A549 (cell line): ENCODE measurements at regions not wholly inside any gene's neighbourhood (a gene's known extent, or its start where the extent isn't known, plus 50 kb on each side); places are given as distances from the start of the nearest gene placed in this dataset.
"Not testable (repeated sequence)": the region's sequence is repeated elsewhere in the genome, so short reads cannot be mapped to it uniquely, and the experiment has no call there.

Experiments used
- ATAC-seq, 2 experiments: fragments of 200-7000 bp in 1 of 2; fragments of >200 bp in 1 of 2; cut with Nextera tagmentation in 1 of 2; cut with Tn5 transposase in 1 of 2; 3 replicates each; pipeline versions ENCODE4 v1.8.0 to v1.9.1; 2018 to 2020; ENCODE audit warnings: mild to moderate bottlenecking in 1 of 2, moderate library complexity in 1 of 2
- CTCF ChIA-PET: fragments of 300-600 bp; sonication (Branson Sonifier 250); formaldehyde crosslinking; extraction: SDS; loops from one replicate; lab custom pipeline; 2021; ENCODE audit warnings: antibody characterized with exemption, inconsistent platforms; lab: Yijun Ruan, JAX
- POLR2A ChIA-PET: fragments of 350-600 bp; formaldehyde crosslinking; extraction: SDS; loops from one replicate; lab custom pipeline; 2021; ENCODE audit warnings: antibody characterized with exemption, inconsistent platforms; lab: Yijun Ruan, JAX
- DNase-seq, 2 experiments: peaks; one replicate each; pipeline versions ENCODE4 v3.0.0 to v3.0.0-alpha.2; 2011 to 2016; ENCODE audit warnings: low read depth in 1 of 2, low spot score in 1 of 2
- FAIRE-seq: peaks from 2 replicates; lab custom pipeline; 2011; peaks lifted over from hg19 to GRCh38; lab: Jason Lieb, UNC
- H3K27ac ChIP-seq, 2 experiments: fragments of >200 bp; sonication (Bioruptor Twin); formaldehyde crosslinking; 3 replicates each; pipeline ENCODE4 v1.5.1; 2016 to 2017
- H3K4me1 ChIP-seq: fragments of >200 bp; sonication (Bioruptor Twin); formaldehyde crosslinking; 3 replicates; pipeline ENCODE4 v1.6.1; 2016
- H3K4me2 ChIP-seq: fragments of >200 bp; sonication (Bioruptor Twin); formaldehyde crosslinking; 3 replicates; pipeline ENCODE4 v1.6.1; 2016
- H3K4me3 ChIP-seq: fragments of >200 bp; sonication (Bioruptor Twin); formaldehyde crosslinking; 3 replicates; pipeline ENCODE4 v1.5.1; 2016
- H3K9me3 ChIP-seq: fragments of >200 bp; sonication (Bioruptor Twin); formaldehyde crosslinking; 3 replicates; pipeline ENCODE4 v1.6.1; 2016
- CBX8 ChIP-seq: fragments of 200-600 bp; sonication (generic); IDR thresholded peaks from 2 replicates; pipeline ENCODE4 v1.6.1; 2016
- CEBPB ChIP-seq, 2 experiments: fragments of >200 bp in 1 of 2; sonication (Bioruptor Twin) in 1 of 2; formaldehyde crosslinking in 1 of 2; IDR thresholded peaks; 2 replicates each; pipeline ENCODE4 v1.6.1; 2012 to 2016
- E2F6 ChIP-seq: IDR thresholded peaks from 2 replicates; pipeline ENCODE4 v1.6.1; 2012; ENCODE audit warnings: low read depth, borderline replicate concordance
- EHF ChIP-seq: fragments of 250-450 bp; sonication (Bioruptor Pico); IDR thresholded peaks from 2 replicates; pipeline ENCODE4 v1.5.0; 2020; ENCODE audit warnings: mild to moderate bottlenecking
- EHMT2 ChIP-seq: fragments of 200-600 bp; sonication (generic); IDR thresholded peaks from 2 replicates; pipeline ENCODE4 v1.6.1; 2016; ENCODE audit warnings: antibody characterized with exemption, low read depth, mild to moderate bottlenecking, moderate library complexity
- ESRRA ChIP-seq: fragments of 150-350 bp; IDR thresholded peaks from 2 replicates; pipeline ENCODE4 v1.6.1; 2014; ENCODE audit warnings: mild to moderate bottlenecking, low read length, borderline replicate concordance
- HDAC2 ChIP-seq: fragments of 200-600 bp; sonication (generic); IDR thresholded peaks from 2 replicates; pipeline ENCODE4 v1.6.1; 2016
- HES2 ChIP-seq: fragments of >200 bp; sonication (Bioruptor Twin); formaldehyde crosslinking; IDR thresholded peaks from 2 replicates; pipeline ENCODE4 v1.6.1; 2016
- JUN ChIP-seq, 2 experiments: fragments of >200 bp; sonication (Bioruptor Twin); formaldehyde crosslinking; IDR thresholded peaks; 2 replicates in 1 of 2; 3 replicates in 1 of 2; pipeline ENCODE4 v1.6.1; 2016 to 2017
- KDM1A ChIP-seq: fragments of 200-600 bp; sonication (generic); IDR thresholded peaks from 2 replicates; pipeline ENCODE4 v1.6.1; 2016; ENCODE audit warnings: low read depth, mild to moderate bottlenecking
- KDM5A ChIP-seq: fragments of 200-600 bp; sonication (generic); IDR thresholded peaks from 2 replicates; pipeline ENCODE4 v1.6.1; 2016; ENCODE audit warnings: antibody characterized with exemption, mild to moderate bottlenecking
- MAZ ChIP-seq: fragments of 150-350 bp; IDR thresholded peaks from 2 replicates; pipeline ENCODE4 v1.6.1; 2014; ENCODE audit warnings: antibody characterized with exemption, low read depth, low read length, borderline replicate concordance
- MYC ChIP-seq: IDR thresholded peaks from 2 replicates; pipeline ENCODE4 v1.6.1; 2012; ENCODE audit warnings: mild to moderate bottlenecking, inconsistent platforms, low read length, improper control_type of control experiment, borderline replicate concordance
- NR3C1 ChIP-seq: fragments of >200 bp; sonication (Bioruptor Twin); formaldehyde crosslinking; IDR thresholded peaks from 3 replicates; pipeline ENCODE4 v1.6.1; 2017
- PBX3 ChIP-seq: IDR thresholded peaks from 2 replicates; pipeline ENCODE4 v1.6.1; 2012
- POLR2AphosphoS2 ChIP-seq: conservative IDR thresholded peaks from 2 replicates; pipeline ENCODE4 v1.6.1; 2012; ENCODE audit warnings: low read length, improper control_type of control experiment, inconsistent platforms
- RARB ChIP-seq: fragments of 250-450 bp; sonication (Bioruptor Pico); IDR thresholded peaks from 2 replicates; pipeline ENCODE4 v1.8.0; 2021; ENCODE audit warnings: mild to moderate bottlenecking, moderate library complexity
- RCOR1 ChIP-seq: fragments of 150-350 bp; IDR thresholded peaks from 2 replicates; pipeline ENCODE4 v1.6.1; 2014; ENCODE audit warnings: antibody characterized with exemption, low read length, low read depth
- SREBF2 ChIP-seq: fragments of 450-650 bp; IDR thresholded peaks from 2 replicates; pipeline ENCODE4 v1.6.1; 2014; ENCODE audit warnings: mild to moderate bottlenecking, moderate library complexity
- ZC3H11A ChIP-seq: fragments of 450-650 bp; IDR thresholded peaks from 2 replicates; pipeline ENCODE4 v1.6.1; 2014; ENCODE audit warnings: antibody characterized with exemption, mild to moderate bottlenecking
- ZFP36 ChIP-seq: fragments of 450-650 bp; IDR thresholded peaks from 2 replicates; pipeline ENCODE4 v1.6.1; 2014; ENCODE audit warnings: borderline replicate concordance; ENCODE audit not compliant: partially characterized antibody
- ZNF302 ChIP-seq: fragments of 250-450 bp; sonication (Bioruptor Pico); IDR thresholded peaks from 2 replicates; pipeline ENCODE4 v1.9.0; 2021; ENCODE audit warnings: inconsistent platforms, mild to moderate bottlenecking, moderate library complexity
- ZSCAN20 ChIP-seq: fragments of 250-450 bp; sonication (Bioruptor Pico); IDR thresholded peaks from 2 replicates; pipeline ENCODE4 v1.8.0; 2022; ENCODE audit warnings: mild to moderate bottlenecking, moderate library complexity
- WGBS: methylation state at CpG from one replicate; pipeline ENCODE4 v1.1.6; 2017; ENCODE audit errors: missing lambda C conversion rate; 5-methylcytosine and 5-hydroxymethylcytosine counted together
- TF ChIP-seq, protein P1 (sequence below): fragments of >200 bp; sonication (Bioruptor Twin); formaldehyde crosslinking; IDR thresholded peaks from 3 replicates; pipeline ENCODE4 v1.5.1; 2016

GRCh38 chr13:58341318-58341717, 709.8 kb downstream of the PCDH17 start:
- FAIRE-seq: no peak
- POLR2A ChIA-PET: no interaction called here
- WGBS: 0% methylated on average over 1 of the region's 1 CpG
- no peaks in the 10 kb centered on the region for H3K9me3 ChIP-seq
- CTCF ChIA-PET: no interaction called here
- no peak overlapping the region for H3K4me2 ChIP-seq
- no peak for TF ChIP-seq JUN (IDR thresholded peaks at IDR 0.05)
- TF ChIP-seq CEBPB (IDR thresholded peaks at IDR 0.05): no peak
- no peak for TF ChIP-seq ZC3H11A
- TF ChIP-seq KDM5A: no peak
- no peak for TF ChIP-seq HES2
- TF ChIP-seq CBX8: no peak
- TF ChIP-seq MYC: no peak
- TF ChIP-seq POLR2AphosphoS2: no peak
- no peak for TF ChIP-seq RARB (CRISPR knock-in tag)
- no peak for TF ChIP-seq NR3C1
- TF ChIP-seq MAZ: no peak
- no peak for TF ChIP-seq ZFP36
- no peak for TF ChIP-seq EHMT2
- TF ChIP-seq ZNF302 (CRISPR knock-in tag): no peak
- TF ChIP-seq PBX3: no peak
- no peak for TF ChIP-seq ZSCAN20 (CRISPR knock-in tag)
- H3K4me3 ChIP-seq: no peak overlapping the region
- no peak for DNase-seq
- ATAC-seq: no peak
- no peaks in the 10 kb centered on the region for H3K4me1 ChIP-seq
- H3K27ac ChIP-seq: no peak overlapping the region

DNA sequence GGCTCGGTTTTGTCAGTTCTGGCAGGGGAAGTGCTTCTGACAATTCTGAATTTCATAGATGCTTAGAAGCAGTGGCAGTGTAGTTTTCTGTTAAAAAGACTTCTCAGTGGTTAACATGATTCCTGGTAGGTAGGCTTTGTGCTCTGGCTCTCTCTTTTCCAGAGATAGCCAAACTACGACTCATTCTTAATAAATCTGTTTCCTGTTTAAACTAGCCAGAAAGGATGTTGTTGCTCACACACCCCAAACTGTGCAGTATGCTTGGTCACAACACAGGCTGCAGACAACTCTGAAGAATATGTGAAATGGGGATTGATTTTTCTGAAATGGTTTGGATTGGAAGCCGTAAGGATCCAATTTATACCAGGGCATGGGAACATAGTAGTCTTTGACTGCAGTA, 711.5 kb downstream of the PCDH17 start:
- no peak for DNase-seq
- Histone ChIP-seq H3K9me3 (no peaks in the 10 kb centered on the region), H3K4me3 (no peak overlapping the region)
- ChIA-PET CTCF (no interaction called here), POLR2A (no interaction called here)
- WGBS: 11% methylated on average over 3 of the region's 3 CpGs
- no peak for TF ChIP-seq ESRRA
- TF ChIP-seq RARB (CRISPR knock-in tag): no peak
- TF ChIP-seq HDAC2: no peak
- TF ChIP-seq, all 56 proteins: peak for 0
- Histone ChIP-seq H3K4me1 (no peaks in the 10 kb centered on the region), H3K27ac (no peak overlapping the region), H3K4me2 (no peak overlapping the region)
- FAIRE-seq (no peak), ATAC-seq (no peak)

GRCh38 chr13:58352100-58352499, 720.6 kb downstream of the PCDH17 start:
- 4% methylated on average over 5 of the region's 9 CpGs for WGBS
- H3K4me2 ChIP-seq, H3K4me3 ChIP-seq, DNase-seq, H3K4me1 ChIP-seq, FAIRE-seq, POLR2A ChIA-PET, H3K27ac ChIP-seq, CTCF ChIA-PET, ATAC-seq, H3K9me3 ChIP-seq: not testable (repeated sequence)

- no peak for ATAC-seq
- Histone ChIP-seq H3K4me3 (no peak overlapping the region), H3K4me1 (no peaks in the 10 kb centered on the region), H3K27ac (no peak overlapping the region), H3K9me3 (no peaks in the 10 kb centered on the region), H3K4me2 (no peak overlapping the region)
- POLR2A ChIA-PET: no interaction called here
- FAIRE-seq: no peak
- CTCF ChIA-PET: no interaction called here
- 20% methylated on average over 5 of the region's 5 CpGs for WGBS
- no peak for TF ChIP-seq RCOR1
- no peak for TF ChIP-seq EHMT2
- DNase-seq: no peak
These were observed 738.4 kb downstream of the PCDH17 start for GRCh38 chr13:58369936-58370335.

DNA sequence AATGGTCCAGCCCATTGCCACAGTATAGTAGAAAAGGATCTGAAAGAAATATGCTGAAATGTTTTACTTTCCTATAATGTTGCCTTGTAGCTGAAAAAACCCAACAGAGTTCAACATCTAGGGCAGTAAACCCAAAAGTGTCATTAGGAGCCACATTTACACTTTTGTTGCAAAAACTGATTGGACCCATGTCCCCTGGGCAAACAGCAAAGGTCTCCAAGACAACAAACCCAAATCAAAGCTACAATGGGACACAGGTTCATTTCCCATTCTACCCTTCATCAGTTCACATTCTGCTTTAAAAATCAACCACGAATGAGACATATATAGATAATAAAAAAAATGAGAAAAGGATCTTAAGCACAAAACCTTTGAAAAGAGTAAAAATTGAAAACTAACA, 744.8 kb downstream of the PCDH17 start:
- CTCF ChIA-PET: no interaction called here
- no peak for TF ChIP-seq KDM1A
- no peak for TF ChIP-seq MAZ
- no peak for TF ChIP-seq SREBF2
- TF ChIP-seq EHF: no peak
- TF ChIP-seq E2F6: no peak
- TF ChIP-seq KDM5A: no peak
- no peak for TF ChIP-seq ZNF302 (CRISPR knock-in tag)
- TF ChIP-seq, protein P1, sequence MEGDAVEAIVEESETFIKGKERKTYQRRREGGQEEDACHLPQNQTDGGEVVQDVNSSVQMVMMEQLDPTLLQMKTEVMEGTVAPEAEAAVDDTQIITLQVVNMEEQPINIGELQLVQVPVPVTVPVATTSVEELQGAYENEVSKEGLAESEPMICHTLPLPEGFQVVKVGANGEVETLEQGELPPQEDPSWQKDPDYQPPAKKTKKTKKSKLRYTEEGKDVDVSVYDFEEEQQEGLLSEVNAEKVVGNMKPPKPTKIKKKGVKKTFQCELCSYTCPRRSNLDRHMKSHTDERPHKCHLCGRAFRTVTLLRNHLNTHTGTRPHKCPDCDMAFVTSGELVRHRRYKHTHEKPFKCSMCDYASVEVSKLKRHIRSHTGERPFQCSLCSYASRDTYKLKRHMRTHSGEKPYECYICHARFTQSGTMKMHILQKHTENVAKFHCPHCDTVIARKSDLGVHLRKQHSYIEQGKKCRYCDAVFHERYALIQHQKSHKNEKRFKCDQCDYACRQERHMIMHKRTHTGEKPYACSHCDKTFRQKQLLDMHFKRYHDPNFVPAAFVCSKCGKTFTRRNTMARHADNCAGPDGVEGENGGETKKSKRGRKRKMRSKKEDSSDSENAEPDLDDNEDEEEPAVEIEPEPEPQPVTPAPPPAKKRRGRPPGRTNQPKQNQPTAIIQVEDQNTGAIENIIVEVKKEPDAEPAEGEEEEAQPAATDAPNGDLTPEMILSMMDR: no peak
- TF ChIP-seq, all 56 proteins: peak for 0
- FAIRE-seq (no peak), DNase-seq (no peak), ATAC-seq (no peak)
- no peaks in the 10 kb centered on the region for H3K9me3 ChIP-seq
- no peak overlapping the region for H3K27ac ChIP-seq
- H3K4me2 ChIP-seq: no peak overlapping the region
- 0% methylated on average over 1 of the region's 1 CpG for WGBS
- no peaks in the 10 kb centered on the region for H3K4me1 ChIP-seq
- POLR2A ChIA-PET: no interaction called here
- no peak overlapping the region for H3K4me3 ChIP-seq
